Type B pancreatic cell (in vitro differentiated cells): ENCODE measurements at regions not wholly inside any gene's neighbourhood (a gene's known extent, or its start where the extent isn't known, plus 50 kb on each side); places are given as distances from the start of the nearest gene placed in this dataset.
A peak's percentile ranks its signal among the peaks of the same experiment; 100 is the strongest.

ENCODE experiments used
- DNase-seq: peaks from one replicate; pipeline ENCODE4 v3.0.0; 2021; ENCODE audit warnings: mixed read lengths; ENCODE audit not compliant: unreplicated experiment; ENCODE audit errors: extremely low spot score
- H3K27ac Mint-ChIP-seq: 2 replicates; pipeline ENCODE4 v1.8.0; 2021; ENCODE audit warnings: mild to moderate bottlenecking, mixed read lengths
- H3K27me3 Mint-ChIP-seq: 2 replicates; pipeline ENCODE4 v1.8.0; 2021; ENCODE audit warnings: mixed read lengths
- H3K36me3 Mint-ChIP-seq: 2 replicates; pipeline ENCODE4 v1.8.0; 2021; ENCODE audit warnings: mixed read lengths
- H3K4me1 Mint-ChIP-seq: one replicate; pipeline ENCODE4 v1.8.0; 2021; ENCODE audit warnings: mixed read lengths; ENCODE audit not compliant: unreplicated experiment
- H3K4me3 Mint-ChIP-seq: 2 replicates; pipeline ENCODE4 v1.8.0; 2021; ENCODE audit warnings: mild to moderate bottlenecking, mixed read lengths
- H3K9me3 Mint-ChIP-seq: 2 replicates; pipeline ENCODE4 v1.8.0; 2021; ENCODE audit warnings: mixed read lengths
- CTCF ChIP-seq: fragments of 200-600 bp; sonication (generic); conservative IDR thresholded peaks from 2 replicates; pipeline ENCODE4 v1.5.0; 2021; ENCODE audit warnings: antibody characterized with exemption, mild to moderate bottlenecking

GRCh38 chr14:50006141-50006540 is 110.2 kb downstream of the VCPKMT start:
- Mint-ChIP-seq H3K27ac (peak overlapping the region; percentile 95), H3K27me3 (no peaks in the 10 kb centered on the region), H3K9me3 (no peaks in the 10 kb centered on the region), H3K4me1 (peaks cover 47% of the 10 kb centered on the region), H3K36me3 (peaks cover 6% of the 10 kb centered on the region), H3K4me3 (peak overlapping the region; percentile 17)
- no peak for TF ChIP-seq CTCF
- DNase-seq, result no peak

GRCh38 chr14:50007123-50007903 is 109.1 kb downstream of the VCPKMT start:
- Mint-ChIP-seq H3K36me3 (peaks cover 6% of the 10 kb centered on the region), H3K4me3 (peak overlapping the region; percentile 65), H3K27me3 (no peaks in the 10 kb centered on the region), H3K9me3 (no peaks in the 10 kb centered on the region), H3K4me1 (peaks cover 44% of the 10 kb centered on the region), H3K27ac (peak overlapping the region; percentile 95)
- DNase-seq, result no peak
- peak; percentile 29 for TF ChIP-seq CTCF

- TF ChIP-seq CTCF, result no peak
- DNase-seq, result no peak
- Mint-ChIP-seq H3K36me3 (peaks cover 6% of the 10 kb centered on the region), H3K4me1 (peaks cover 47% of the 10 kb centered on the region), H3K4me3 (peak overlapping the region; percentile 68), H3K27ac (peak overlapping the region; percentile 95), H3K9me3 (peaks cover 3% of the 10 kb centered on the region), H3K27me3 (no peaks in the 10 kb centered on the region)
Measured at GRCh38 chr14:50008562-50008961, 107.8 kb downstream of the VCPKMT start.

- no peak for TF ChIP-seq CTCF
- DNase-seq, result no peak
- peak overlapping the region; percentile 95 for H3K27ac Mint-ChIP-seq
- H3K27me3 Mint-ChIP-seq, result no peaks in the 10 kb centered on the region
- peaks cover 6% of the 10 kb centered on the region for H3K36me3 Mint-ChIP-seq
- H3K4me1 Mint-ChIP-seq, result peaks cover 48% of the 10 kb centered on the region
- peak overlapping the region; percentile 68 for H3K4me3 Mint-ChIP-seq
- H3K9me3 Mint-ChIP-seq, result peaks cover 5% of the 10 kb centered on the region
Measured at GRCh38 chr14:50008974-50009373, 107.4 kb downstream of the VCPKMT start.

GRCh38 chr14:50010752-50011151 is 105.6 kb downstream of the VCPKMT start:
- H3K4me1 Mint-ChIP-seq, result peaks cover 39% of the 10 kb centered on the region
- no peak for DNase-seq
- peaks cover 5% of the 10 kb centered on the region for H3K9me3 Mint-ChIP-seq
- H3K36me3 Mint-ChIP-seq, result peaks cover 6% of the 10 kb centered on the region
- no peaks in the 10 kb centered on the region for H3K27me3 Mint-ChIP-seq
- H3K27ac Mint-ChIP-seq, result peak overlapping the region; percentile 71
- TF ChIP-seq CTCF, result no peak
- H3K4me3 Mint-ChIP-seq, result no peak overlapping the region
